Activated B cell treated with CpG ODN at 0.5 μM for 24 hours (primary cell): ENCODE measurements at regions not wholly inside any gene's neighbourhood (a gene's known extent, or its start where the extent isn't known, plus 50 kb on each side); places are given as distances from the start of the nearest gene placed in this dataset.

Source experiments
- ATAC-seq: fragments of 200-7000 bp; cut with Tn5 transposase; one replicate; pipeline ENCODE4 v1.10.0; 2021; ENCODE audit warnings: low read depth, mild to moderate bottlenecking, moderate library complexity
- CTCF ChIA-PET: fragments of 350-600 bp; sonication (Branson Sonifier 250); formaldehyde crosslinking; loops from one replicate; lab custom pipeline; 2021; ENCODE audit warnings: antibody characterized with exemption; lab: Charles Lee
- POLR2A ChIA-PET: fragments of 350-600 bp; sonication (Branson Sonifier 250); formaldehyde crosslinking; loops from one replicate; lab custom pipeline; 2021; ENCODE audit warnings: antibody characterized with exemption; lab: Charles Lee
- DNase-seq: peaks from one replicate; pipeline ENCODE4 v3.0.0; 2022
- H3K27ac Mint-ChIP-seq: one replicate; pipeline ENCODE4 v1.8.0; 2020; ENCODE audit warnings: mixed read lengths
- H3K27me3 Mint-ChIP-seq: one replicate; pipeline ENCODE4 v1.8.0; 2021; ENCODE audit warnings: mixed read lengths
- H3K36me3 Mint-ChIP-seq: one replicate; pipeline ENCODE4 v1.8.0; 2021; ENCODE audit warnings: low read depth, mixed read lengths
- H3K4me1 Mint-ChIP-seq: one replicate; pipeline ENCODE4 v1.8.0; 2021; ENCODE audit warnings: mixed read lengths
- H3K4me3 Mint-ChIP-seq: one replicate; pipeline ENCODE4 v1.8.0; 2020; ENCODE audit warnings: mild to moderate bottlenecking, mixed read lengths
- H3K9me3 Mint-ChIP-seq: one replicate; pipeline ENCODE4 v1.8.0; 2020; ENCODE audit warnings: mixed read lengths
- intact Hi-C: fragments of 100-400 bp; cut with micrococcal nuclease; formaldehyde crosslinking; loops from one replicate; pipeline ENCODE4 v1.15.1; 2024
- TF ChIP-seq, protein P1 (sequence below): fragments of 200-600 bp; IDR thresholded peaks from one replicate; pipeline ENCODE4 v1.8.0; 2022; ENCODE audit warnings: antibody characterized with exemption, mild to moderate bottlenecking

DNA sequence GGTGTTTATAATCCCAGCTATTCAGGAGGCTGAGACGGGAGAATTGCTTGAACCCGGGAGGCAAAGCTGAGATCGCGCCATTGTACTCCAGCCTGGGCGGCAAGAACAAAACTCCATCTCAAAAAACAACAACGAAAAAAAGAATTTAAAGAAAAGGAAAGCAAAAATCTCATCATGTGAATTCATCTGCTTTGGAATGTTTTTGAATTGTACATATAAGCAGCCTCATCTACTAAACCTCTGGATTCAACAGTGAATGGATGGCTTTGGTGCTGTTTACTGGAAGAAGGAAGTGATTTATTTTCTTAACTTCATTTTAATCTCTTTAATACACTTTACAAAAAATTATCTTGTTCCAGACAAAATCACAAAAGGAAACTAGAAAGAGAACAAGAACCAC is 51.8 kb upstream of the PNRC1 start:
- ATAC-seq (no peak), DNase-seq (no peak)
- Mint-ChIP-seq H3K27ac (no peak overlapping the region), H3K27me3 (peaks cover 10% of the 10 kb centered on the region), H3K9me3 (no peaks in the 10 kb centered on the region), H3K4me1 (no peaks in the 10 kb centered on the region), H3K4me3 (no peak overlapping the region), H3K36me3 (no peaks in the 10 kb centered on the region)
- POLR2A ChIA-PET: no interaction called here
- intact Hi-C loops: no loop called here
- CTCF ChIA-PET: interaction anchor here (1.2 kb wide), 1 partner anchor 338 kb away, joined by 6 read pairs; no protein-coding TSS in a partner anchor
- TF ChIP-seq, protein P1, sequence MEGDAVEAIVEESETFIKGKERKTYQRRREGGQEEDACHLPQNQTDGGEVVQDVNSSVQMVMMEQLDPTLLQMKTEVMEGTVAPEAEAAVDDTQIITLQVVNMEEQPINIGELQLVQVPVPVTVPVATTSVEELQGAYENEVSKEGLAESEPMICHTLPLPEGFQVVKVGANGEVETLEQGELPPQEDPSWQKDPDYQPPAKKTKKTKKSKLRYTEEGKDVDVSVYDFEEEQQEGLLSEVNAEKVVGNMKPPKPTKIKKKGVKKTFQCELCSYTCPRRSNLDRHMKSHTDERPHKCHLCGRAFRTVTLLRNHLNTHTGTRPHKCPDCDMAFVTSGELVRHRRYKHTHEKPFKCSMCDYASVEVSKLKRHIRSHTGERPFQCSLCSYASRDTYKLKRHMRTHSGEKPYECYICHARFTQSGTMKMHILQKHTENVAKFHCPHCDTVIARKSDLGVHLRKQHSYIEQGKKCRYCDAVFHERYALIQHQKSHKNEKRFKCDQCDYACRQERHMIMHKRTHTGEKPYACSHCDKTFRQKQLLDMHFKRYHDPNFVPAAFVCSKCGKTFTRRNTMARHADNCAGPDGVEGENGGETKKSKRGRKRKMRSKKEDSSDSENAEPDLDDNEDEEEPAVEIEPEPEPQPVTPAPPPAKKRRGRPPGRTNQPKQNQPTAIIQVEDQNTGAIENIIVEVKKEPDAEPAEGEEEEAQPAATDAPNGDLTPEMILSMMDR: no peak

DNA sequence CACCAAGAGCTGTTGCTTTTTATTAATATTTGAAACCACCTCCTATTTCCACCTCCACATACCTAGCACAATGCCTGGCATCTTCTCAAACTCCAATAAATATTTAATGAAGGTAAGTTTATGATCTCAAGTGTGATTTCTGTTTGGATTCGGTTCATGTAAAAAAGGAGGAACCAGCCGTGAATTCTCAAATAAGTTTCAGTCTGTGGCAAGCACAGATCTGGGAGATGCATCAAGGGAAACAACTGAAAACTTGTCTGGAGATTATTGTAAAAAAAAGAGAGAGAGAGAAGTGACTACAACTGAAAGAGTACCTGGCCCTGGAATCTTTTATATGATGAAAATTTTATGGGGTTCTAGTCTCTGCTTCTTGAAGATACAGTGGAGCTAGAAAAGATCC is 52.8 kb upstream of the PNRC1 start:
- TF ChIP-seq, protein P1: no peak
- H3K36me3 Mint-ChIP-seq: no peaks in the 10 kb centered on the region
- ChIA-PET POLR2A (interaction anchor here (0.7 kb wide), 1 partner anchor 61 kb away, joined by 3 read pairs; no protein-coding TSS in a partner anchor), CTCF (interaction anchor here (1.2 kb wide), 1 partner anchor 339 kb away, joined by 6 read pairs; no protein-coding TSS in a partner anchor)
- no peak overlapping the region for H3K4me3 Mint-ChIP-seq
- DNase-seq (no peak), ATAC-seq (no peak)
- intact Hi-C loops: no loop called here
- peaks cover 10% of the 10 kb centered on the region for H3K27me3 Mint-ChIP-seq
- H3K27ac Mint-ChIP-seq: no peak overlapping the region
- H3K4me1 Mint-ChIP-seq: no peaks in the 10 kb centered on the region
- no peaks in the 10 kb centered on the region for H3K9me3 Mint-ChIP-seq

DNA sequence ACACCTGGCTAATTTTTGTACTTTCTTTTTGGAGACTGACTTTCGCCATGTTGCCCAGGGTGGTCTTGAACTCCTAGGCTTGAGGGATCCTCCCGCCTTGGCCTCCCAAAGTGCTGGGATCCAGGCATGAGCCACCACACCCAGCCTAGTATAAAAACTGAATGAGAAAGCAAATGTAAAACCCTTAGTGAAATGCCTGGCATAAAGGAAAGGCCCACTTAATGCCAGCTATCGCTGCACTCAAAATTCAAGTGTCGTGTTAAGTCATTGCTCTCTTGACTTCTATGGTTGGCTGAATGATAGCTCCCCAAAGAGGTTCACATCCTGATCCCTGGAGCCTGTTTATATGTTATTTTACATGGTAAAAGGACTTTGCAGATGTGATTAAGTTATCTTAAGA is 54.4 kb upstream of the PNRC1 start:
- CTCF ChIA-PET: no interaction called here
- ATAC-seq: no peak
- H3K27me3 Mint-ChIP-seq: peaks cover 7% of the 10 kb centered on the region
- TF ChIP-seq, protein P1: no peak
- no peaks in the 10 kb centered on the region for H3K4me1 Mint-ChIP-seq
- no peak overlapping the region for H3K4me3 Mint-ChIP-seq
- H3K27ac Mint-ChIP-seq: no peak overlapping the region
- intact Hi-C loops: no loop called here
- H3K36me3 Mint-ChIP-seq: no peaks in the 10 kb centered on the region
- no peaks in the 10 kb centered on the region for H3K9me3 Mint-ChIP-seq
- POLR2A ChIA-PET: no interaction called here
- DNase-seq: no peak

DNA sequence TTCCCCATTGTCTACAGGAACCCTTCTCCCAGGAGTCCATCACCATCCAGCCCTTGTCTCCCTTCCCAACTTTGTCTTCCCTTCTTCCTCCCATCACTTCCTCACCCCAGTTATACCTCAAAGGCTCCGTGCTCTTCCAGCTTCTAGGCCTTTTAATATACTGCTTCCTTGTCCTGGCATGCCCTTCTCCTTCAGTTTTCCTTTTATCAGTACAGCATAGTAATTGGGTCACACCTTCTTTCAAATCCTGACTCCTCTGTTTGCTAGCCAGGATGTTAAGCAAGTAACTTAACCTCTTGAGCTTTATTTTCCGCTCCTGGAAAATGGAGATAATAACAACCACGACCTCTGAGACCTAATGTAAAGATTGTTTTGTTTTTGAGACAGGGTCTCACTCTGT is 54.9 kb upstream of the PNRC1 start:
- peaks cover 7% of the 10 kb centered on the region for H3K27me3 Mint-ChIP-seq
- H3K4me1 Mint-ChIP-seq: no peaks in the 10 kb centered on the region
- DNase-seq: no peak
- POLR2A ChIA-PET: no interaction called here
- CTCF ChIA-PET: no interaction called here
- H3K36me3 Mint-ChIP-seq: no peaks in the 10 kb centered on the region
- intact Hi-C loops: no loop called here
- H3K4me3 Mint-ChIP-seq: no peak overlapping the region
- H3K9me3 Mint-ChIP-seq: no peaks in the 10 kb centered on the region
- TF ChIP-seq, protein P1: no peak
- ATAC-seq: no peak
- H3K27ac Mint-ChIP-seq: no peak overlapping the region

DNA sequence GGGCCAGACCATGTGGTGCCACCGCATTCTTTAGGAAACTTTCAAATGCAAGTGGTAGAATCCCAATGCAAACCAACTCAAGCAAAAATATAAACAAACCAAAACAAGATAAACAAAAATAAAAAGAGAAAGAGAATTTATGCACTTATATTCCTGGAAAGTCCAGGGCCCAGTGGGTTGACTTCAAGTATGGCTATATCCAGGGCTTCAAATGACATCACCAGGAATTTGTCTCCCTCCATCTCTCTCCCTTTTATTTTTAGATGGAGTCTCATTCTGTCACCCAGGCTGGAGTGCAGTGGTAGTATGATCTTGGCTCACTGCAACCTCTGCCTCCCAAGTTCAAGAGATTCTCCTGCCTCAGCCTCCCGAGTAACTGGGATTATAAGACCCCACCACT is 56.1 kb upstream of the PNRC1 start:
- no peak for ATAC-seq
- Mint-ChIP-seq H3K4me3 (no peak overlapping the region), H3K4me1 (no peaks in the 10 kb centered on the region), H3K36me3 (no peaks in the 10 kb centered on the region), H3K9me3 (no peaks in the 10 kb centered on the region), H3K27me3 (peaks cover 7% of the 10 kb centered on the region), H3K27ac (no peak overlapping the region)
- intact Hi-C loops: no loop called here
- no peak for DNase-seq
- ChIA-PET POLR2A (no interaction called here), CTCF (no interaction called here)
- TF ChIP-seq, protein P1: no peak
